EL (cell line): ENCODE measurements at regions not wholly inside any gene's neighbourhood (a gene's known extent, or its start where the extent isn't known, plus 50 kb on each side); places are given as distances from the start of the nearest gene placed in this dataset.

ENCODE experiments used
- DNase-seq: peaks from one replicate; pipeline ENCODE4 v3.0.0-alpha.2; 2016

DNA sequence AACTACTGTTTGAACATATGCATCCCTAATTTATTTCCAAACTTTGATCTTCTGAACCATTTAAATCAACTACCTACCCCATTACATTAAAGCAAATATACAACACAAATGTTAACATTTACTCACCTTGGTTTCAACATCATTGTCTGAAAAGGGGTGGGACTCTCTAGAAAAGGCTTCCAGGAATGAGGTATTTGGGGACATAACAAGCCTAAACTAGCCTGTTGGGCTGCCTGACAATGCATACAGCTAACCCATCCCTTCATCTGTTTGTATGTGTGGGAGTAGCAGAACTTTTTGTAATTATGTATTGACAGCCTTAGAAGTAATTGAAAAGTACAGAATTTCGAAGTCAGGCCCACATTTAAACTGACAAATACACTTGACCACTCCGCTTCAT, 2225.9 kb upstream of the C9orf72 start:
- DNase-seq: no peak

DNA sequence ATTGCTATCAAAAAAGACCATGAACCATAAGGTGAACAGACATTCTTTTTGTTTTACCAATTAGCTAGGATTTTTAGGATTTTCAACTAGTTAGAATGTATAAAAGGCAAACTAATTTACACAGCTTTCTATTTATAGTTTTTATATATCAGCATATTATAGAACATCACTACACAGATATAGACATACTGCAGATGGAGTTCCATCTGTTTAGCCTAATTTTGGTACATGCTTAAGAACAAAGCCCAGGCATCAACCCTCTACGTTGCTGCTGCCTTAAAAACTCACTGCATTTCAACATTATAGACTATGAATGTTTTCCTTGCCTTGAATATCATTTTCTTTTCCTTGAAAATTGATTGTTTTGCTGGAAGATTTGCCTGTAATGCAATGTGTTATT, 2227.5 kb upstream of the C9orf72 start:
- DNase-seq: no peak

DNA sequence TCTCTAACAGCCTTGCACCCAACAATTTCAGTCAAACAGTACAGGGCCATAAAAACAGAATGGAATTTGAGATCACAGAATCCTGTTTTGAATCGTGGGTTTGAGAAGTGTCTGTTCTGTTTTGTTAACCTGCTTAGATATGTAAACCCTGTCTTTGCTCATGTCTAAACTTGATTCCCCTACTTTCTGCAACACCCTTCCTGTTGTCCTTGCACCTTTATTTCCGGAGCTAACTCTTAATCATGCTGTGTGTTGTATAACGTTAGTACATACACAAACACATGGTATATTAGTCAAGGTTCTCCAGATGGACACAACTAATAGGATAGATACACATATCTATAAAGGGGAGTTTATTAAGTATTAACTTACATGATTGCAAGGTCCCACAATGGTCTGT, 2229.2 kb upstream of the C9orf72 start:
- DNase-seq: no peak

DNA sequence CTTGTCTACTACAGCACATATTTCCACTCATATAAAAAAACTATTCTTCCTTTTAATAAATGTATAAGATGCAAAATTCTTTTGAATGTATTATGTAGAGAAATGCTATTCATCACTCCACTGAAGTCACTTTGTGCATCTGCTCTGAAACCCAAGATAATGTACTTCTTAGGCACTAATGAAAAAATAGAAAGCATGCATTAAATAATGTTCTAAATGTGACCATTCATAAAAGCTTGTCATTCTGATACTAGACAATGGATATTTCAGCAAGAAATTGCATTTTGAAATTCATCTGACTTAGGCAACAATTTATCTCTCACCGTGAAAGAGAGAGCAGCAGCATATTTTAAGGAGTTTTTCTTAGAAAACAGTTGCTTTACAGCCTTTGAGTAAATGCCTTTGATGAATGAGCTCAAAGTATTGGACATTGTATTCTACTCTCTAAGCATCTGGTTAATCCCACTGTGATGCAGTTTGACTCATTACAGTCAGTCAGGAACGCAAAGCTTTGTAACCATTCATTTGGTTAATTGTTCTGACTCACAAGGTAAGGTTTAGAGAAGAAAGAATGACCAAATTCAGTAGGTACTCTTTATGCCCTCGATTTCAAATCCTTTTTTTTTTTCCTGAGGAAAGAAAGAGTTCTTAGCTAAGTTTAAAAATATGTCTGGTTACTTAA, 2233.8 kb upstream of the C9orf72 start:
- DNase-seq: no peak

DNA sequence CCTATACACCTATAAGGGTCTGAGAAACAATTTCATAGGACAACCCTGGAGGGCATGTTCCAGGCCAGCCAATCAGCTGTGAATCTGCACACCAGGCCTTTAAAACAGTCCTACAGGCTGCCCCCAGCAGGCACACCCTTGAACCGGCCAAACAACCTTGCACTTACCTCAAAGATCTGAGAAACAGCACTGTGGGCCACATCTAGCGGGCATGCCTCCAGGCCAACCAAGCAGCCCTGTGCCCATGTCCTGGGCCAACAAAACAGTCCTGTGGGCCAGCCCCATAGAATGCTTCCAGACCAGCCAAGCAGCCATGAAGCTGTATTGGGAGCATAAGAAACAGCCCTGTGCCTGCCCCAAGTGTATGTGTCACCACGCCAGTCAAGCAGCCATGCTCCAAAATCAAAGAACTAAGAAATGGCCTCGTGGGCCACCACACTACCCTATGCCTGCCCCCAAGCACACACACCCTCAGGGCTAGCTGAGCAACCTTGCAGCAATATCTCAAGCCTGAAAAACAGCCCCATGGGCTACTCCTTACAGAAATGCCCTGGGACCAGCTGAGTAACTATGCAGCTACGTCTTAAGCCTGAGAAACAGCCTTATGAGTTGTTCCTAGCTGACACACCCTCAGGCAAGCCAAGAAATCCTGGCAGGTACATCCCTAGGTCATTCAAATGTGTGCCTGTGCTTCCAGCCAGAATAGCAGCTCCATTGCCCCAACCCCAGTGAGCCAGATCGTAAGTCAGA, 2243.8 kb upstream of the C9orf72 start:
- no peak for DNase-seq

DNA sequence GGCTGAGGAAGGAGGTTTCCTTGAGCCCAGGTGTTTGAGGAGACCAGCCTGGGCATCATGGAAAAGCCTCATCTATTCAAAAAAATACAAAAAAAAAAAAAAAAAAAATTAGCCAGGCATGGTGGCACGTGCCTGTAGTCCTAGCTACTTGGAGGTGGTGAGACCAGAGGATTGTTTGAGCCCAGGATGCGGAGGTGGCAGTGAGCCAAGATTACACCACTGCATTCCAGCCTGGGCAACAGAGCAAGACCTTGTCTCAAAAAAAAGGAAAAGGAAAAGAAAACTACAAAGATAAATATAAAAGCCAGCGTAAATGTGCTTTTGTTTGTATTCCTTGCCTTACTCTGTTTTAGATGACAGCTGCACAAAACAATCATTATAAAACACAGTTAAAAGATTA, 2249.2 kb upstream of the C9orf72 start:
- no peak for DNase-seq

DNA sequence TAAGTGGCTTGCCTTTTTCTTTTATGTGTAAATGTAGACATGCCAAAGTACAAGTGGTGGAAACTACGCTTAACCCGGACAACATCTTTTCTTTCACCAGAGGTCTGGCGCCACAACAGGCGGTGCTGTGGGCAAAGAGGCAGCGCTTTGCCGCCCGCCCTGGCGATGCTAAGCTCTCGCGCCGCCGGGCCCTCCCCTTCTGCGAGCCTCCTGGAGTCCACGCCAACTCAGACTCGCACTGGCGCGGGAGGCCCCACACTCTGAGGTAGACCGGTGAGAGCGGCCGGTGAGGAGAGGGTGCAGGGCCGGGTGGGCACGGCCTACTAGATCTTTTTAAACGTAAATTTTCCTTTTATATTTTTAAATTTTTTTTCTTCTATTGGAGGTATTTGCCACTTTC, 2253.1 kb upstream of the C9orf72 start:
- no peak for DNase-seq

DNA sequence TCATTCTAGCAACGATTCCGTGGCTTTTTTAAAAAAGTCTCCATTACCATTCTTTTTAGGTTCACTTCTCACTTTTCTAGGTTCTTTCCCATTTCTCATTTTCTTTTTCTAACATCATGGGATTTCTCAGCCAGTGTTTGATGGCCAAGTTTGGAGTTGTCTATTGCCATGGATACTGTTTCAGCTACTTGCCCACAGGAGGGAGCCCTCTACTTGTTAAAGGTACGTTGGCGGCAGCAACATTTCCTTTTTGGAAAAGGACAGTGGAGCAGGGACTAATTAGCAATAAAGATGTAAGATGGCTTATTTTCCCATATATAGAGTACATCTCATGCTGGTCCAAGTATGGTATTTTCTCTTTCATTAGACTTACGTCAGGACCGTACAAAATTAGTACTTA, 2257.5 kb upstream of the C9orf72 start:
- DNase-seq: peak; percentile 30

DNA sequence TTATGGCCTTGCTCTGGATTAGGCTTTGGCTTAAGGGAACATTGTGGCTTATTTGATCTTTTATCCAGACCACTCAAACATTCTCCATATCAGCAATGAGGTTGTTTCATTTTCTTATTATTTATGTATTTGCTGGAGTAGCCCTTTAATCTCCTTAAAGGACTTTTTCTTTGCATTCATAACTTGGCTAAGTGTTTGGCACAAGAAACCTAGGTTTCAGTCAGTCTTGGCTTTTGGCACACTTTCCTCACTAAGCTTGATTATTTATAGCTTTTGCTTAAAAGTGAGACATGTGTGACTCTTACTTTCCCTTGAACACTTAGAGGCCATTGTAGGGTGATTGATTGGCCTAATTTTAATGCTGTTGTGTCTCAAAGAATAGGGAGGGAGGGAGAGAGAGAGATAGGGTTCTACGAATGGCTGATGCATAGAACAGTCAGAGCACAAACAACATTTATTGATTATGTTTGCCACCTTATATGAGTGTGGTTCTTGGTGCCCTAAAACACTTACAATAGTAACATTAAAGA, 2265.3 kb upstream of the C9orf72 start:
- DNase-seq: no peak

DNA sequence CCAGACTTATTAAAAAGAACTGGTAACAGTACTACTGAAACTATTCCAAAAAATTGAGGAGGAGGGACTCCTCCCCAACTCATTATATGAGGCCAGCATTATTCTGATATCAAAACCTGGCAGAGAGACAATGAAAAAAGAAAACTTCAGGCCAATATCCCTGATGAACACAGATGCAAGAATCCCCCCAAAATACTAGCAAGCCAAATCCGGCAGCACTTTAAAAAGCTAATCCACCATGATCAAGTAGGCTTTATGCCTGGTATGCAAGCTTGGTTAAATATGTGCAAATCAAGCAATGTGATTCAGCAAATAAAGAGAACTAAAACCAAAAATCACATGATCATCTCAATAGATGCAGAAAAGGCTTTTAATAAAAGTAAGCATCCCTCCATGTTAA, 2271.0 kb upstream of the C9orf72 start:
- no peak for DNase-seq

DNA sequence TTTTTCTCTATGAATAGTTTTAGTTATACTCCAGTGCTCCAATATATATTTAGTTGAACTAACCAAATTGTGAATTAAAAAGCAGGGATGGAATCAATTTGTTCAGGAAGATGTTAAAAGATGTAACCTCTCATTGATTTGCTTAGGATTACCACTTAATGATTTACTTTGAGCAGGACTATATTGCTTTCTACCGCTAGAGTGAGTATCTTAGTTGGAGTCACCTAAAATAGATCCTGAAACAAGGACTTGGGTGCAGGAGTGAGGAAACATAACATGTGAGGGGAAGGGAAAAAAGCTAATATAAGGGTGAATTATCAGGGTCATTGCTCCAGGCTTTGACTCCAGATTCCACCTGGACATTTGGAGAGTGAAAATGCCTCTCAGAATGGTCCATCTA, 2277.4 kb upstream of the C9orf72 start:
- no peak for DNase-seq

DNA sequence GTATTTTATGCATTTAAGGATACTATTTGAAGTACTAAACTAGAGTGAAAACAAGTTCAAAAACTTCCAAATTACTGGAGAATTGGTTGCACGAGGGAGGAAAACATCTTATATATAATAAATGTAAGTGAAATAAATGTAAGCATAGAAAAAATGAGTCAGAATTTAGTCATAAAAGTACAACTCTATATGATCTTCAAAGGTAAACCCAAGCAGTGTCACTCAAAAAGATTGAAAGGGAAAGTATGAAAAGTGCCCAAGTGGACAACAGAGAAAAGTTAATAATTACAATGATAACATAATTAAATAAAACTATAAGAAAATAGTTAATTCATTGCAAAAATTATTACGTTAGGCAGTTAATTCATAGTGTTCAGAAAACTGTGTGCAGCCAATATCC, 2288.5 kb upstream of the C9orf72 start:
- DNase-seq: no peak

DNA sequence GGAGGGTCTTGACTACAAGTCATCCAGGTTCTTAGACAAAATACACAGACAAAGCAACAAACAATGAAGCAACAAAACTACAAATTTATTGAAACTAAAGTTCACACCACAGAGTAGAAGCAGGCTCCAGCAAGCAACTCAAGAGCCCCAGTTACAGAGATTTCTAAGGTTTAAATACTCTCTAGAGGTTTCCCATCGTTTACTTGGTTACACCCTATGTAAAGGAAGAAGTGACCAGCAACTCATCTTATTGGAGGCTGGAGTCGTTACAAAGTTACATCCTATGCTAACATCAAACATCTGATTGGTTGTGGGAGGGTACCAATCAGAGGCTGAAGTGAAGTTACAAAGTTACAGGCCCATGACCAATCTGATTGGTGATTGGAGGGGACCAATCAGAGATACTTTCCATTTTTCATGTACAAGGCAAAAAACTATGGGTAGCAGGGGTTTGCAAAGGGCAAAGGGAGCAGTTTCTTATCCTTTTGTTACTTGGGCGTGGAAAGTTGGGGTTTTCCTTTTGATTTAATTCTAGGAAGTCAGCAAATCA, 2292.6 kb upstream of the C9orf72 start:
- peak; percentile 1 for DNase-seq

DNA sequence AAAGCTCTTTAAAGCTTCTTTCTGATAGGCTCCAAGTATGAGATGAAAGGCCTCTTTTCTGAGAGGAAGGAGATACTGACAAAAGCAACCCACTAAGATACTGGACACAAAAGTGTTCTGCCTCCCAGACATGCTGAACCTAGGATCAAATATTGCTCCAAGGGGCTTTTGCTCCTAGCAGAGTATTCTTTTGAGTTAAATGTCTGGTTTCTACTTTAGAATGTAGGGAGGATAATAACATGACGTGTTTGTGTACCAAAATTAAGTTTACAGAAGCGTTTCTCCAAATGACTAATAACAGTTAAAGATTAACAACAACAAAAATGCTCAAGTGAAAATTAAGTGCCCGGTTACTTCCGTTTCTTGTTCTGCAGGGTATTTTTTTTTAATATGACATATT, 2293.3 kb upstream of the C9orf72 start:
- no peak for DNase-seq

DNA sequence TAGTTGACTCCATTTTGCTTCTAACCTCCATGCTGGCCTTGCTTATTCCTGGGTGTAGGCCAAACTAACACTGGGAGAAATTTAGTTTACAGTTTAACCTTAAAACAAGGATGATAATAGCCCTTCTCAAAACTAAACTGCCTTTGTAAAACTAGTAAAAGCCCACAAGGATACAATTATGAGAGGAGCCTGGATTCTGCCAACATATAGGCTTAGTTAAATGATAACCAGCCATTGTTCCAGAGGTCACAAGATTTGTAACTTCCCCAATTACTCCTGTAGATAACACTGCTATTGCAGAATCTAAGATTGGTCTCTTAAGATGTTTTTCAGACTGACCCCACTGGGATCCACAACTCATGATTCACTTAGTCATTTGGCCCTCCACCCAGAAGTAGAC, 2300.3 kb upstream of the C9orf72 start:
- no peak for DNase-seq

DNA sequence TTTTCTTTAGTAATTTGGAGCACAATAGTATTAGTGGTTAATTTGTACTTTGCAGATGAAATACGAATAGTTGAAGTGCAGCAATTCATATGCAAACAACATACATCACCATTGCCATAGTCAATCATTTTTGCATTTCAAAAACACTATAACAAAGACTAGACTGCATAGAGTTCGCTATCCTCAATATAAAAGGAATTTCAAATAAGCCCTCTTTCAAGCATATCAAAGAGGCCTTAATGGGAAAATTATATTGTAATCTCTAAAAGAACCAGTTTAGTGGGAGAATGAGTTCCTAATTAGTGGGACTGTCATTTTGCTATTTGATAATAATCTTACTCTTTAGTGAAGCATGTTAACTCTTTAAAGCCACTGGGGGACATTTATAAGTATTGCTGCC, 2302.3 kb upstream of the C9orf72 start:
- no peak for DNase-seq

DNA sequence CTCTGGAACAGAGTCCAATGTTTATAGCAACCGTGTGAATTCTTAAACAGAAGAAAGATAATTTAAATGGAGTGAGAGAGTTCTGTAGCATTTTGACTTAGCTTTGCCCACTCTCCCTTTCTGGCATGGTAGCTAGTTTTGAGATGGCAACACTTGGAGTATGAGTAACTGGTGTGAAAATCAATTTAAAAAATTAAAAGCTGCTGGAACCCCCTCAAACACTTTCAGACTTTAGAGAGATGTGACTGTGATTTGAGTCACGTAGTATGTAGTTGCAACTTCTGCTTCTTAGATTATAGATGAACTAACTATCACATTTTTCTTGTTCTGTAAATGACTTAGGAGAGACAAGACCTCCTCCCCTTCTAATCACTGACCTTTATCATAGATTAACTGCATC, 2309.5 kb upstream of the C9orf72 start:
- DNase-seq: no peak

DNA sequence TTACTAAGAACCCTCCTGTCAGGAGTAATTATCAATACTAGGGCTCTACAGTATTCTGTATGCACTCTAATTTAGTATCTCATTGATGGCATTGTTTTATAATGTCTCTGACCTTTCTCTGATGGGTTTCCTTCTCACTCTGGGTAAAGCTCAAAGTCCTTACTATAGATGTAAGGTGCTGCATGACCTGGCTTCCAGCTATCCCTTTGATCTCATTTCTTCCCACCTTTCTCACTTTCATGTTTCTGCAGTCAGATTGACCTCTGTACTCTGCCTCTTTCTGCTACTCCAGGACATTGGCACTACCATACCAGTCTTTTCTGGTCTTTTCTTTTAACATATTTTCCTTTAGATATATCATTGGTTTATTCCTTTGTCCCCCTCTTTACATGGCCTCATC, 2332.8 kb upstream of the C9orf72 start:
- no peak for DNase-seq

DNA sequence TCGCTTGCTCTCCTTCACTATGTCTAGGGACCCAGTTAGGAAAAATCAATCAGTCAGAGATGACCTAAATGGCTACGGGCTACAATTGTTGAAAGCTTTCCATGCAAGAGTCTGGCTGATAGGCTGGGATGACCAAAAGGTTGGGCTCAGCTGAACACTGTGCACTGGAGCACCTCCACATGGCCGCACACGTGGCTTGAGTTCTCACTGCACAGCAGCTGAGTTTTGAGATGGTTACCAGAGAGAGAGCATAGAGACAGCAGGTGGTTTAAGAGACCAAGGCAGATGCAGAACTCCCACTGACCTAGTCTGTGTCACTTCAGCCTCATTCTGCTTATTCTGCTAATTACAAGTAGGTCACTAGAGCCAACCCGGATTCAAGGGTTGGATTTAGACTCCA, 2354.8 kb upstream of the C9orf72 start:
- DNase-seq: no peak

DNA sequence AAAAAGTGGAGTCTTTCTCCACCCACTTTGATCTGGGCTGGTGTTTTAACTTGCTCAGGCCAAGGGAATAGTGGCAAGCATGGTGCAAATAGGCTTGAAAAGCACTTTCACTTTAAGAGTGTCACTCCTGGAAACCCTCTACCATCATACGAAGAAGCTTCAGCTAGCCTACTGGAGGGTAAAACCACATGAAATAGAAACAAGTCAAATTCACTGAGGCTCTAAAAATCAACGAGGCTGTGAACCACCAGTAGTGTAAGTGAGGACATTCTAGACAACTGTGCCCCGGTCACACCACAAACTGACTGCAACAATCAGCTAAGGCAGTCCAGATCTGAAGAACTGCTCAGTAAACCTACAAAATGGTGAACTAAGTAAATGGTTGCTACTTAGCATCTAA, 2366.3 kb upstream of the C9orf72 start:
- DNase-seq: no peak

DNA sequence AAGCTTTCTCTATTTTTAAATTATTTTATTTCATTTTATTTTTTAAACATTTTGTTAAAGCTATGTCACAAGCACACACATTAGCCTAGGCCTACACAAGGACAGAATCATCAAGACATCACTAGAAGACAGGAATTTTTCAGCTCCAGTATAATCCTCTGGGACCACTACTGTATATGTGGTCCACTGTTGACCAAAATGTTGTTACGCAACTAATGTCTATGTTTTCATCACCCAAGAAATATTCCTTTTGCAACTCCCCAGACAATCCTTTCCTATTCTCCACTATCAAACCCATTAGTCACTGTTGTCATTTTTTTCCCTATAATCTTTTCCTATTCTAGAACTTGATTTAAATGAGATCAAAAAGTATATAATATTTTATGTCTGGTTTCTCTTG, 2371.7 kb upstream of the C9orf72 start:
- DNase-seq: no peak

DNA sequence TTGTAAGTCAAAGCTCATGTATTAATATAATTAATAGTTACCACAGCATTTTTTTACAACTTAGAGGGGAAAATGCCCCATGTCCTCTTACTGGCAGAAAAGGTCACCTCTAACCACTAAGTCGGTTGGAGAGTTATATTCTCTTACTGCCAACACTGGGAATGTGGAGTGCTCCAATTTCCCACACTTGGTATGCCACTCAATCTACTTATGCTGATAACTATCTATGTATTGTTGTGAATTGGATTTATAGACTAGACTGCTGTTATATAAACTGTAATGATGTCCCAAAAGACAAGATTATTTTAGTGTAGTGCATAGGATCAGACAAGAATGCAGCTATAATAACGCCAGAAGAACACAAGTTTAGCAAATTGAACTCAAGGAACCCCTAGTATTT, 2385.2 kb upstream of the C9orf72 start:
- DNase-seq: no peak

DNA sequence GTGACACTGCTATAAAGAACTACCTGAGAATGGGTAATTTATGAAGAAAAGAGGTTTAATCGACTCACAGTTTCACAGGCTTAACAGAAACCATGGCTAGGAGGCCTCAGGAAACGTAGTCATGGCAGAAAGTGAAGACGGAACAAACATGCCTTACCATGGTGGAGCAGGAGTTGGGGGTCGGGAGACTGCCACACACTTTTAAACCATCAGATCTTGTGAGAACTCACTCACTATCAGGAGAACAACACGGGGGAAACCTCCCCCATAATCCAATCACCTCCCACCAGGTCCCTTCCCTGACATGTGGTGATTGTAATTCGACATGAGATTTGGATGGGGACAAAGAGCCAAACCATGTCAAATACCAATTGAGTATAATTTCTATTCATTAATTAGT, 2392.6 kb upstream of the C9orf72 start:
- no peak for DNase-seq

DNA sequence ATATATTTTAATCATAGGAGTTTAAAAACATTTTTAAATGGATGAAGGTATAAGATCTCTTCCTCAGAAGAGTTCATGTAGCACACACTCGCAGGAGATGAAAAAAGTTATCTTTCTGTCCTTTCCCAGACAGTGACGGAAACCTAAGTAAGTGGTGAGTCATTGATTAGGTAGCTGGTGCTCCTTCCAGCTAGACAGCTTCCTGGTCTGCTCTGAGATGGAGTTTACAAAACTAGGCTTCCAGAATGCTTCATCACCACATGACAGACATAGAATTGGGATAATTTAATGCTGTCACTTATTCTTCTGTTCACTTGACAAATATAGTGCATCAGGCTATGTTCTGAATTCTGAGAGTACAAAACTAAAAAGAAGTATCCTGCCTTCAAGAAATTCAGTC, 2393.0 kb upstream of the C9orf72 start:
- peak; percentile 4 for DNase-seq
